Parathyroid adenoma (tissue), 2 donors: ENCODE measurements at regions not wholly inside any gene's neighbourhood (a gene's known extent, or its start where the extent isn't known, plus 50 kb on each side); places are given as distances from the start of the nearest gene placed in this dataset.

Experiments
- H2AFZ ChIP-seq: fragments of 300-600 bp; sonication (generic); one replicate; pipeline ENCODE4 v1.7.0; 2017; ENCODE audit warnings: antibody characterized with exemption, mild to moderate bottlenecking
- H3K27ac ChIP-seq: fragments of 300-600 bp; sonication (generic); one replicate; pipeline ENCODE4 v1.7.0; 2017
- H3K27me3 ChIP-seq: fragments of 300-600 bp; sonication (generic); one replicate; pipeline ENCODE4 v1.7.0; 2017; ENCODE audit warnings: low read length; ENCODE audit not compliant: control insufficient read depth, insufficient read depth
- H3K36me3 ChIP-seq: fragments of 300-600 bp; sonication (generic); one replicate; pipeline ENCODE4 v1.7.0; 2017; ENCODE audit warnings: low read length; ENCODE audit not compliant: control insufficient read depth, insufficient read depth
- H3K4me1 ChIP-seq: fragments of 300-600 bp; sonication (generic); one replicate; pipeline ENCODE4 v1.7.0; 2017; ENCODE audit warnings: control low read depth
- H3K4me2 ChIP-seq: fragments of 300-600 bp; sonication (generic); one replicate; pipeline ENCODE4 v1.7.0; 2017; ENCODE audit warnings: low read length
- H3K4me3 ChIP-seq: fragments of 300-600 bp; sonication (generic); one replicate; pipeline ENCODE4 v1.7.0; 2017; ENCODE audit warnings: low read depth, low read length
- H3K79me2 ChIP-seq: fragments of 300-600 bp; sonication (generic); one replicate; pipeline ENCODE4 v1.7.0; 2017; ENCODE audit warnings: control low read depth
- H3K9ac ChIP-seq: fragments of 300-600 bp; sonication (generic); one replicate; pipeline ENCODE4 v1.7.0; 2017; ENCODE audit warnings: mild to moderate bottlenecking
- H3K9me3 ChIP-seq: fragments of 300-600 bp; sonication (generic); one replicate; pipeline ENCODE4 v1.7.0; 2017; ENCODE audit warnings: low read length; ENCODE audit not compliant: control insufficient read depth
- CTCF ChIP-seq: fragments of 300-600 bp; sonication (generic); IDR thresholded peaks from one replicate; pipeline ENCODE4 v1.7.0; 2017; ENCODE audit warnings: antibody characterized with exemption, mild to moderate bottlenecking
- donor health status: primary hyperparathyroidism.

GRCh38 chr17:33947762-33948161 lies 307.3 kb upstream of the CCL2 start:
- Histone ChIP-seq H3K79me2 (no peaks in the 10 kb centered on the region), H3K4me2 (no peak overlapping the region), H3K36me3 (no peaks in the 10 kb centered on the region), H3K9me3 (no peaks in the 10 kb centered on the region), H3K4me1 (no peaks in the 10 kb centered on the region), H3K27me3 (no peaks in the 10 kb centered on the region), H3K27ac (no peak overlapping the region), H3K9ac (no peak overlapping the region), H2AFZ (no peak overlapping the region), H3K4me3 (no peak overlapping the region)
- TF ChIP-seq CTCF = no peak

- no peaks in the 10 kb centered on the region for H3K27me3 ChIP-seq
- H3K4me3 ChIP-seq = no peak overlapping the region
- H3K9me3 ChIP-seq = no peaks in the 10 kb centered on the region
- H3K4me2 ChIP-seq = no peak overlapping the region
- H3K4me1 ChIP-seq = no peaks in the 10 kb centered on the region
- no peak overlapping the region for H3K27ac ChIP-seq
- TF ChIP-seq CTCF = no peak
- H3K36me3 ChIP-seq = no peaks in the 10 kb centered on the region
- no peak overlapping the region for H2AFZ ChIP-seq
- no peak overlapping the region for H3K9ac ChIP-seq
- H3K79me2 ChIP-seq = no peaks in the 10 kb centered on the region
Observed at GRCh38 chr17:33948309-33948708, 306.8 kb upstream of the CCL2 start.

GRCh38 chr17:33949100-33949499 lies 306.0 kb upstream of the CCL2 start:
- no peaks in the 10 kb centered on the region for H3K27me3 ChIP-seq
- no peak overlapping the region for H3K4me3 ChIP-seq
- H3K4me1 ChIP-seq = no peaks in the 10 kb centered on the region
- H3K4me2 ChIP-seq = no peak overlapping the region
- no peak overlapping the region for H2AFZ ChIP-seq
- H3K36me3 ChIP-seq = no peaks in the 10 kb centered on the region
- H3K27ac ChIP-seq = no peak overlapping the region
- no peaks in the 10 kb centered on the region for H3K9me3 ChIP-seq
- H3K9ac ChIP-seq = no peak overlapping the region
- H3K79me2 ChIP-seq = no peaks in the 10 kb centered on the region
- TF ChIP-seq CTCF = peak; percentile 21

- Histone ChIP-seq H3K9me3 (no peaks in the 10 kb centered on the region), H3K79me2 (no peaks in the 10 kb centered on the region), H3K4me3 (no peak overlapping the region), H3K4me1 (no peaks in the 10 kb centered on the region), H3K4me2 (no peak overlapping the region), H3K27me3 (no peaks in the 10 kb centered on the region), H3K27ac (no peak overlapping the region), H3K36me3 (no peaks in the 10 kb centered on the region), H3K9ac (no peak overlapping the region), H2AFZ (no peak overlapping the region)
- no peak for TF ChIP-seq CTCF
Observed at GRCh38 chr17:33950061-33950460, 305.0 kb upstream of the CCL2 start.

- H2AFZ ChIP-seq = no peak overlapping the region
- no peak overlapping the region for H3K27ac ChIP-seq
- no peak overlapping the region for H3K4me2 ChIP-seq
- H3K4me1 ChIP-seq = no peaks in the 10 kb centered on the region
- no peak for TF ChIP-seq CTCF
- H3K79me2 ChIP-seq = no peaks in the 10 kb centered on the region
- H3K4me3 ChIP-seq = no peak overlapping the region
- H3K36me3 ChIP-seq = no peaks in the 10 kb centered on the region
- H3K9me3 ChIP-seq = no peaks in the 10 kb centered on the region
- H3K27me3 ChIP-seq = no peaks in the 10 kb centered on the region
- H3K9ac ChIP-seq = no peak overlapping the region
Observed at GRCh38 chr17:33952425-33952824, 302.7 kb upstream of the CCL2 start.
